Ovary (tissue), 3 donors: ENCODE measurements at regions not wholly inside any gene's neighbourhood (a gene's known extent, or its start where the extent isn't known, plus 50 kb on each side); places are given as distances from the start of the nearest gene placed in this dataset.

ENCODE experiments used
- EP300 ChIP-seq: sonication (generic); formaldehyde crosslinking; IDR thresholded peaks from one replicate; pipeline ENCODE4 v1.6.1; 2017; ENCODE audit warnings: antibody characterized with exemption
- POLR2A ChIP-seq: fragments of 450-650 bp; IDR thresholded peaks from one replicate; pipeline ENCODE4 v1.6.1; 2017; ENCODE audit warnings: antibody characterized with exemption, mild to moderate bottlenecking, moderate library complexity
- TF ChIP-seq, protein P1 (sequence below), 3 donors: fragments of 450-650 bp in 2 of 3; fragments of 200-600 bp in 1 of 3; IDR thresholded peaks; one replicate each; pipeline versions ENCODE4 v1.5.1 to v1.8.0; 2016 to 2022; ENCODE audit warnings: antibody characterized with exemption in 3 of 3, mild to moderate bottlenecking in 1 of 3
- donor health status: DM: no; HTN: no; CAD: no.

DNA sequence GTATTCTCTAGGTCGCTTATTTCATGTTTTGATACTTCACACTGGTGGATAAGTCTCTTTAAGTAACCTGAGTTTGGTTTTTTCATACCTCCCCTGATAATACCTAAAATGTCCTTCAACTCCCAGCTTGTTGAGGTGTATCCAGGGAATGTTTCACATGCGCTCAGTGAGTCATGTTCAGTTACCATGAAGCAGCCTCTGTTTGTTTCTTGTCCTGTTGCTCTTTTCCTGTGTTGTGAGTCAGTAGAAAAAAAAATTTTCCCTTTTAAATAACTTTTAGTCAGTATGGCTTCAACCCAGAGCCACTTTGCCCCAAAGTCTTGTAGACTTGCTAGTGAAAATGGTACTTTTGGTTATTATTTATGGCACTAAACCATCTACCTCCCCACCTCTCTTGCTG, 278.4 kb upstream of the ZPLD1 start:
- TF ChIP-seq, protein P1, sequence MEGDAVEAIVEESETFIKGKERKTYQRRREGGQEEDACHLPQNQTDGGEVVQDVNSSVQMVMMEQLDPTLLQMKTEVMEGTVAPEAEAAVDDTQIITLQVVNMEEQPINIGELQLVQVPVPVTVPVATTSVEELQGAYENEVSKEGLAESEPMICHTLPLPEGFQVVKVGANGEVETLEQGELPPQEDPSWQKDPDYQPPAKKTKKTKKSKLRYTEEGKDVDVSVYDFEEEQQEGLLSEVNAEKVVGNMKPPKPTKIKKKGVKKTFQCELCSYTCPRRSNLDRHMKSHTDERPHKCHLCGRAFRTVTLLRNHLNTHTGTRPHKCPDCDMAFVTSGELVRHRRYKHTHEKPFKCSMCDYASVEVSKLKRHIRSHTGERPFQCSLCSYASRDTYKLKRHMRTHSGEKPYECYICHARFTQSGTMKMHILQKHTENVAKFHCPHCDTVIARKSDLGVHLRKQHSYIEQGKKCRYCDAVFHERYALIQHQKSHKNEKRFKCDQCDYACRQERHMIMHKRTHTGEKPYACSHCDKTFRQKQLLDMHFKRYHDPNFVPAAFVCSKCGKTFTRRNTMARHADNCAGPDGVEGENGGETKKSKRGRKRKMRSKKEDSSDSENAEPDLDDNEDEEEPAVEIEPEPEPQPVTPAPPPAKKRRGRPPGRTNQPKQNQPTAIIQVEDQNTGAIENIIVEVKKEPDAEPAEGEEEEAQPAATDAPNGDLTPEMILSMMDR (IDR thresholded peaks at IDR 0.05) = no peak
- TF ChIP-seq POLR2A = no peak
- TF ChIP-seq EP300 = no peak
